ENCODE measurements at regions not wholly inside any gene's neighbourhood (a gene's known extent, or its start where the extent isn't known, plus 50 kb on each side); places are given as distances from the start of the nearest gene placed in this dataset.

DNA sequence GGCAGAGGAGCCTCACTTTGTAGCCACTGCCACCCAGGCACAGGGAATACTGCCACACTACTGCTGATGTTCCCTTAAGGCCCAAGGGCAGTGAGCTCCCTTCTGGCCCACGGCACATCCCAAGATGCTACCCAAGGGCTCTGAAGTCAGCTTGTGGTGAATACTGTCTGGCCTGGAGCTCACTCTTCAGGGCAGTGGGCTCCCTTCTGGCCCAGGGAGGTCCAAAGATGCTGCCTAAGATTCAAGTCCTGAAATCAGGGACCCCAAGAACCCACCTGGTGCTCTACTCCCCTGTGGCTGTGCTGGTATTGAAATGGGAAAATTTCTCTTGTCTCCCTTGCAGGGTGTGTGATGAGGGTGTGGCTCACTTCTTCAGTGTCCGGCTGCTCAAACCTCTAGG is 132.8 kb downstream of the TINAG start:
- H3K4me2 ChIP-seq (ENCODE audit: insufficient read depth, low read length): no peak overlapping the region
- no peak for FAIRE-seq
- no TSS peak for BruUV-seq (replicated peaks)
- CTCF ChIA-PET (ENCODE audit: low intra/inter-chr PET ratio): no interaction called here
- H4K20me1 ChIP-seq (replicated peaks; ENCODE audit: control insufficient read depth, insufficient read depth, low read length): no peaks in the 10 kb centered on the region
- H3K4me1 ChIP-seq (replicated peaks in 1 of 2; ENCODE audit: control insufficient read depth in 2 of 2, insufficient read depth in 2 of 2, low read length in 2 of 2): no peaks in the 10 kb centered on the region
- H3K36me3 ChIP-seq (ENCODE audit: control insufficient read depth, insufficient read depth, low read length): no peaks in the 10 kb centered on the region
- no peak overlapping the region for H3K4me3 ChIP-seq
- WGBS (ENCODE audit: insufficient coverage, low coverage, missing lambda C conversion rate): 0% methylated on average over 1 of the region's 2 CpGs
- H2AFZ ChIP-seq (ENCODE audit: low read depth, low read length): no peak overlapping the region
- no peak overlapping the region for H3K27ac ChIP-seq (ENCODE audit: extremely low read depth, low read depth, low read length)
- no peaks in the 10 kb centered on the region for H3K79me2 ChIP-seq (ENCODE audit: control insufficient read depth, insufficient read depth, low read length)
- intact Hi-C loops (cut with micrococcal nuclease): no loop called here
- no peak for DNase-seq (ENCODE audit: extremely low read depth in 1 of 4, low spot score in 3 of 4)
- in situ Hi-C loops (cut with MboI): no loop called here
- no peaks in the 10 kb centered on the region for H3K9me3 ChIP-seq (replicated peaks; ENCODE audit: control insufficient read depth, insufficient read depth, low read depth, low read length)
- H3K9ac ChIP-seq (ENCODE audit: insufficient read depth in 1 of 2, low read depth in 2 of 2, low read length in 2 of 2): no peak overlapping the region
- POLR2A ChIA-PET: no interaction called here
- no peaks in the 10 kb centered on the region for H3K27me3 ChIP-seq (ENCODE audit: control insufficient read depth in 2 of 2, insufficient read depth in 2 of 2, low read length in 2 of 2)
- H3K9me1 ChIP-seq (ENCODE audit: control insufficient read depth, insufficient read depth, low read length): no peaks in the 10 kb centered on the region
- ATAC-seq: no peak
- TF ChIP-seq CBX3 (IDR thresholded peaks at IDR 0.05; ENCODE audit: borderline replicate concordance in 1 of 2, low read length in 2 of 2) (no peak), MED1 (CRISPR knock-in tag; IDR thresholded peaks at IDR 0.05; ENCODE audit: borderline replicate concordance) (no peak), ZNF347 (CRISPR knock-in tag; IDR thresholded peaks at IDR 0.05; ENCODE audit: low read depth) (no peak), NFIC (IDR thresholded peaks at IDR 0.05) (no peak), C11orf30 (IDR thresholded peaks at IDR 0.05; ENCODE audit: low read depth) (no peak), ZFP1 (CRISPR knock-in tag; IDR thresholded peaks at IDR 0.05) (no peak), ZFP30 (CRISPR knock-in tag; IDR thresholded peaks at IDR 0.05; ENCODE audit: borderline replicate concordance) (no peak), NCOA1 (IDR thresholded peaks at IDR 0.05; ENCODE audit: low read depth) (no peak), KAT8 (IDR thresholded peaks at IDR 0.05; ENCODE audit: low read depth) (no peak), ZNF253 (CRISPR knock-in tag; conservative IDR thresholded peaks at IDR 0.05) (no peak), ZNF444 (CRISPR knock-in tag; IDR thresholded peaks at IDR 0.05) (no peak)
- TF ChIP-seq, protein P1, sequence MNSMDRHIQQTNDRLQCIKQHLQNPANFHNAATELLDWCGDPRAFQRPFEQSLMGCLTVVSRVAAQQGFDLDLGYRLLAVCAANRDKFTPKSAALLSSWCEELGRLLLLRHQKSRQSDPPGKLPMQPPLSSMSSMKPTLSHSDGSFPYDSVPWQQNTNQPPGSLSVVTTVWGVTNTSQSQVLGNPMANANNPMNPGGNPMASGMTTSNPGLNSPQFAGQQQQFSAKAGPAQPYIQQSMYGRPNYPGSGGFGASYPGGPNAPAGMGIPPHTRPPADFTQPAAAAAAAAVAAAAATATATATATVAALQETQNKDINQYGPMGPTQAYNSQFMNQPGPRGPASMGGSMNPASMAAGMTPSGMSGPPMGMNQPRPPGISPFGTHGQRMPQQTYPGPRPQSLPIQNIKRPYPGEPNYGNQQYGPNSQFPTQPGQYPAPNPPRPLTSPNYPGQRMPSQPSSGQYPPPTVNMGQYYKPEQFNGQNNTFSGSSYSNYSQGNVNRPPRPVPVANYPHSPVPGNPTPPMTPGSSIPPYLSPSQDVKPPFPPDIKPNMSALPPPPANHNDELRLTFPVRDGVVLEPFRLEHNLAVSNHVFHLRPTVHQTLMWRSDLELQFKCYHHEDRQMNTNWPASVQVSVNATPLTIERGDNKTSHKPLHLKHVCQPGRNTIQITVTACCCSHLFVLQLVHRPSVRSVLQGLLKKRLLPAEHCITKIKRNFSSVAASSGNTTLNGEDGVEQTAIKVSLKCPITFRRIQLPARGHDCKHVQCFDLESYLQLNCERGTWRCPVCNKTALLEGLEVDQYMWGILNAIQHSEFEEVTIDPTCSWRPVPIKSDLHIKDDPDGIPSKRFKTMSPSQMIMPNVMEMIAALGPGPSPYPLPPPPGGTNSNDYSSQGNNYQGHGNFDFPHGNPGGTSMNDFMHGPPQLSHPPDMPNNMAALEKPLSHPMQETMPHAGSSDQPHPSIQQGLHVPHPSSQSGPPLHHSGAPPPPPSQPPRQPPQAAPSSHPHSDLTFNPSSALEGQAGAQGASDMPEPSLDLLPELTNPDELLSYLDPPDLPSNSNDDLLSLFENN (IDR thresholded peaks at IDR 0.05; ENCODE audit: low read depth in 2 of 2, low read length in 2 of 2): no peak
